AG09309 (cell line): ENCODE measurements at regions not wholly inside any gene's neighbourhood (a gene's known extent, or its start where the extent isn't known, plus 50 kb on each side); places are given as distances from the start of the nearest gene placed in this dataset.

Source experiments
- DNase-seq: peaks from one replicate; pipeline ENCODE4 v3.0.0-alpha.2; 2010; ENCODE audit warnings: low read depth
- H3K4me3 ChIP-seq: 2 replicates; pipeline ENCODE4 v1.5.1; 2011; ENCODE audit warnings: mild to moderate bottlenecking, low read depth, low read length, moderate library complexity; ENCODE audit not compliant: control insufficient read depth
- CTCF ChIP-seq: IDR thresholded peaks from 2 replicates; pipeline ENCODE4 v1.5.1; 2011; ENCODE audit warnings: mild to moderate bottlenecking, low read depth, low read length, inconsistent platforms; ENCODE audit not compliant: insufficient read depth, control insufficient read depth; ENCODE audit errors: missing control alignments

GRCh38 chr18:48488388-48488850 is 50.4 kb upstream of the CTIF start:
- DNase-seq, result peak; percentile 76
- no peak for TF ChIP-seq CTCF

GRCh38 chr18:48486754-48487153 is 52.1 kb upstream of the CTIF start:
- no peak for TF ChIP-seq CTCF
- no peak overlapping the region for H3K4me3 ChIP-seq
- DNase-seq, result peak; percentile 81

More at GRCh38 chr18:48488388-48488850, 50.4 kb upstream of the CTIF start:
- no peak overlapping the region for H3K4me3 ChIP-seq

- no peak overlapping the region for H3K4me3 ChIP-seq
- no peak for TF ChIP-seq CTCF
- DNase-seq, result no peak
These were observed 52.9 kb upstream of the CTIF start for GRCh38 chr18:48485828-48486405.

- H3K4me3 ChIP-seq, result no peak overlapping the region
- no peak for DNase-seq
- no peak for TF ChIP-seq CTCF
These were observed 57.7 kb upstream of the CTIF start for GRCh38 chr18:48481092-48481491.

- H3K4me3 ChIP-seq, result no peak overlapping the region
- TF ChIP-seq CTCF, result no peak
- DNase-seq, result no peak
These were observed 59.3 kb upstream of the CTIF start for GRCh38 chr18:48479531-48479930.

- TF ChIP-seq CTCF, result no peak
- no peak for DNase-seq
- no peak overlapping the region for H3K4me3 ChIP-seq
These were observed 61.5 kb upstream of the CTIF start for GRCh38 chr18:48477348-48477747.

GRCh38 chr18:48476550-48476917 is 62.3 kb upstream of the CTIF start:
- TF ChIP-seq CTCF, result no peak
- H3K4me3 ChIP-seq, result no peak overlapping the region
- DNase-seq, result no peak
